Neural cell (in vitro differentiated cells): ENCODE measurements at regions not wholly inside any gene's neighbourhood (a gene's known extent, or its start where the extent isn't known, plus 50 kb on each side); places are given as distances from the start of the nearest gene placed in this dataset.

ENCODE experiments used
- H2AFZ ChIP-seq: fragments of 200-600, 300-800 bp; sonication (generic), shearing (Covaris generic); 2 replicates; pipeline ENCODE4 v1.6.0; 2014; ENCODE audit warnings: low read depth, mild to moderate bottlenecking, antibody characterized with exemption, low read length, moderate library complexity
- H3F3A ChIP-seq: fragments of 200-600 bp; shearing (Covaris generic); 2 replicates; pipeline ENCODE4 v1.6.1; 2016; ENCODE audit warnings: mild to moderate bottlenecking, moderate library complexity, mixed read lengths, antibody characterized with exemption, low read length; ENCODE audit not compliant: insufficient read depth, poor library complexity, severe bottlenecking
- H3K27ac ChIP-seq: fragments of 200-600, 300-800 bp; sonication (generic), shearing (Covaris generic); 2 replicates; pipeline ENCODE4 v1.5.1; 2014; ENCODE audit warnings: mild to moderate bottlenecking, low read length, moderate library complexity
- H3K27me3 ChIP-seq: fragments of 300-800, 200-600 bp; sonication (generic), shearing (Covaris generic); 2 replicates; pipeline ENCODE4 v1.6.0; 2014; ENCODE audit warnings: mild to moderate bottlenecking, low read depth, low read length, moderate library complexity; ENCODE audit not compliant: insufficient read depth
- H3K36me3 ChIP-seq: fragments of 300-800, 200-600 bp; sonication (generic), shearing (Covaris generic); 2 replicates; pipeline ENCODE4 v1.5.1; 2014; ENCODE audit warnings: mild to moderate bottlenecking, antibody characterized with exemption, low read length, moderate library complexity; ENCODE audit not compliant: insufficient read depth
- H3K4me2 ChIP-seq: fragments of 300-800, 200-600 bp; sonication (generic), shearing (Covaris generic); 2 replicates; pipeline ENCODE4 v1.6.0; 2014; ENCODE audit warnings: mild to moderate bottlenecking, low read length
- H3K4me3 ChIP-seq: fragments of 300-800, 200-600 bp; sonication (generic), shearing (Covaris generic); 2 replicates; pipeline ENCODE4 v1.5.1; 2014; ENCODE audit warnings: mild to moderate bottlenecking, low read length, moderate library complexity
- H3K79me2 ChIP-seq: fragments of 200-600 bp; shearing (Covaris generic); replicated peaks from 2 replicates; pipeline ENCODE4 v1.6.0; 2014; ENCODE audit warnings: mild to moderate bottlenecking, low read length, moderate library complexity; ENCODE audit not compliant: insufficient read depth
- H3K9ac ChIP-seq: fragments of 300-800, 200-600 bp; sonication (generic), shearing (Covaris generic); 2 replicates; pipeline ENCODE4 v1.6.1; 2016; ENCODE audit warnings: mild to moderate bottlenecking, low read length, mixed read lengths
- H3K9me2 ChIP-seq: fragments of 200-600 bp; shearing (Covaris generic); 2 replicates; pipeline ENCODE4 v1.6.1; 2016; ENCODE audit warnings: mild to moderate bottlenecking, low read length, mixed read lengths; ENCODE audit not compliant: insufficient read depth
- H3K9me3 ChIP-seq: fragments of 200-600, 300-800 bp; sonication (generic), shearing (Covaris generic); 2 replicates; pipeline ENCODE4 v1.6.1; 2016; ENCODE audit warnings: mild to moderate bottlenecking, mixed run types, low read length, moderate library complexity, mixed read lengths
- H4K20me1 ChIP-seq: fragments of 200-600 bp; shearing (Covaris generic); 2 replicates; pipeline ENCODE4 v1.6.1; 2016; ENCODE audit warnings: mild to moderate bottlenecking, mixed run types; ENCODE audit not compliant: insufficient read depth
- EP300 ChIP-seq: fragments of 450-650 bp; conservative IDR thresholded peaks from 2 replicates; pipeline ENCODE4 v1.6.1; 2014; ENCODE audit warnings: antibody characterized with exemption, mild to moderate bottlenecking, moderate library complexity; ENCODE audit not compliant: poor library complexity, severe bottlenecking
- EZH2 ChIP-seq: fragments of 200-600, 300-800 bp; shearing (Covaris generic), sonication (generic); IDR thresholded peaks from 2 replicates; pipeline ENCODE4 v1.6.1; 2014; ENCODE audit warnings: antibody characterized with exemption, low read length, borderline replicate concordance, mild to moderate bottlenecking; ENCODE audit not compliant: insufficient read depth, poor library complexity, severe bottlenecking
- MXI1 ChIP-seq: fragments of 450-650 bp; conservative IDR thresholded peaks from 2 replicates; pipeline ENCODE4 v1.6.1; 2014; ENCODE audit warnings: antibody characterized with exemption, mild to moderate bottlenecking; ENCODE audit not compliant: poor library complexity, severe bottlenecking
- POLR2AphosphoS5 ChIP-seq: IDR thresholded peaks from 2 replicates; pipeline ENCODE4 v1.6.1; 2012
- RAD21 ChIP-seq: fragments of 450-650 bp; conservative IDR thresholded peaks from 2 replicates; pipeline ENCODE4 v1.6.1; 2014; ENCODE audit warnings: antibody characterized with exemption, mild to moderate bottlenecking, moderate library complexity
- SMC3 ChIP-seq: fragments of 450-650 bp; conservative IDR thresholded peaks from 2 replicates; pipeline ENCODE4 v1.6.1; 2014; ENCODE audit warnings: antibody characterized with exemption, mild to moderate bottlenecking, moderate library complexity; ENCODE audit not compliant: poor library complexity
- TAF1 ChIP-seq: IDR thresholded peaks from 2 replicates; pipeline ENCODE4 v1.6.1; 2012; ENCODE audit warnings: low read depth
- TF ChIP-seq, protein P1 (sequence below): IDR thresholded peaks from 2 replicates; pipeline ENCODE4 v1.6.1; 2012; ENCODE audit warnings: borderline replicate concordance
- TF ChIP-seq, protein P2 (sequence below): fragments of 450-650 bp; IDR thresholded peaks from 2 replicates; pipeline ENCODE4 v1.5.1; 2014; ENCODE audit warnings: antibody characterized with exemption, mild to moderate bottlenecking, moderate library complexity; ENCODE audit not compliant: poor library complexity, severe bottlenecking

DNA sequence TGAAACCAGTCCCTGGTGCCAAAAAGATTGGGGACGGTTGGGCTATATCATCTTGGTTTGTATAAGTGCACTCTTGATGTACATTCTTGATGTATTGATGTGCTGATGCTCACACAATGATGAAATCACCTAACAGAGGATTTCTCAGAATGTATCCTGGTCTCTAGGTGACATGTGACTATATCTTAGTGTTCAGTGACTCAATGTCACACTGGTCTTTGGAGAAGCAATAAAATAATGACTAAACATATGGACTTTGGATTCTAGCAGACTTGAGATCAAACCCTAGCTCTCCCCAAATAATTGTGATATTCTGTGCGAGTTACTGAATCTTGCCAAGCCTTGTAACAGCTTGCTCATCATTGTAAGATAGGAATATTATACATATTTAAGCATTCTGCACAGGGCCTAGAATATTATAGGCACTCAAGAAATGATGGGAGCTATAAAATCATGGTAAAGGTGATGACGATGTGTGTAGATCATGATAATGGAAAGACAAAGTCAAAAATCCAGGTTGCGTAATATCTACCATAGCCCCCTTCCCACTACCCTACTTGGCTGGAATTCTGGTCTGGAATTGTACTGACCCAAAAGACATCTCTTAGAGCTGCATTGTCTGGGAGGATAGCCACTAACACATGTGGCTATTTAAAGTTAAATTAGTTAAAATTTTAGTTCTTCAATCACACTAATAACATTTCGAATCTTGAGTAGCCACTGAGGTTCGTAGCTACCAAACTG lies 117.6 kb upstream of the PWP1 start:
- Histone ChIP-seq H3K9ac (no peak overlapping the region), H3K4me2 (no peak overlapping the region), H3K27me3 (no peaks in the 10 kb centered on the region), H3K36me3 (no peaks in the 10 kb centered on the region), H3F3A (no peaks in the 10 kb centered on the region), H3K9me2 (no peaks in the 10 kb centered on the region), H4K20me1 (no peaks in the 10 kb centered on the region), H3K4me3 (no peak overlapping the region), H3K9me3 (no peaks in the 10 kb centered on the region), H2AFZ (no peak overlapping the region), H3K79me2 (no peaks in the 10 kb centered on the region), H3K27ac (no peak overlapping the region)
- TF ChIP-seq RAD21, result no peak
- TF ChIP-seq EZH2, result no peak
- TF ChIP-seq SMC3, result no peak
- no peak for TF ChIP-seq MXI1
- TF ChIP-seq EP300, result no peak
- TF ChIP-seq, protein P1, sequence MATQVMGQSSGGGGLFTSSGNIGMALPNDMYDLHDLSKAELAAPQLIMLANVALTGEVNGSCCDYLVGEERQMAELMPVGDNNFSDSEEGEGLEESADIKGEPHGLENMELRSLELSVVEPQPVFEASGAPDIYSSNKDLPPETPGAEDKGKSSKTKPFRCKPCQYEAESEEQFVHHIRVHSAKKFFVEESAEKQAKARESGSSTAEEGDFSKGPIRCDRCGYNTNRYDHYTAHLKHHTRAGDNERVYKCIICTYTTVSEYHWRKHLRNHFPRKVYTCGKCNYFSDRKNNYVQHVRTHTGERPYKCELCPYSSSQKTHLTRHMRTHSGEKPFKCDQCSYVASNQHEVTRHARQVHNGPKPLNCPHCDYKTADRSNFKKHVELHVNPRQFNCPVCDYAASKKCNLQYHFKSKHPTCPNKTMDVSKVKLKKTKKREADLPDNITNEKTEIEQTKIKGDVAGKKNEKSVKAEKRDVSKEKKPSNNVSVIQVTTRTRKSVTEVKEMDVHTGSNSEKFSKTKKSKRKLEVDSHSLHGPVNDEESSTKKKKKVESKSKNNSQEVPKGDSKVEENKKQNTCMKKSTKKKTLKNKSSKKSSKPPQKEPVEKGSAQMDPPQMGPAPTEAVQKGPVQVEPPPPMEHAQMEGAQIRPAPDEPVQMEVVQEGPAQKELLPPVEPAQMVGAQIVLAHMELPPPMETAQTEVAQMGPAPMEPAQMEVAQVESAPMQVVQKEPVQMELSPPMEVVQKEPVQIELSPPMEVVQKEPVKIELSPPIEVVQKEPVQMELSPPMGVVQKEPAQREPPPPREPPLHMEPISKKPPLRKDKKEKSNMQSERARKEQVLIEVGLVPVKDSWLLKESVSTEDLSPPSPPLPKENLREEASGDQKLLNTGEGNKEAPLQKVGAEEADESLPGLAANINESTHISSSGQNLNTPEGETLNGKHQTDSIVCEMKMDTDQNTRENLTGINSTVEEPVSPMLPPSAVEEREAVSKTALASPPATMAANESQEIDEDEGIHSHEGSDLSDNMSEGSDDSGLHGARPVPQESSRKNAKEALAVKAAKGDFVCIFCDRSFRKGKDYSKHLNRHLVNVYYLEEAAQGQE, result no peak
- no peak for TF ChIP-seq POLR2AphosphoS5
- TF ChIP-seq, protein P2, sequence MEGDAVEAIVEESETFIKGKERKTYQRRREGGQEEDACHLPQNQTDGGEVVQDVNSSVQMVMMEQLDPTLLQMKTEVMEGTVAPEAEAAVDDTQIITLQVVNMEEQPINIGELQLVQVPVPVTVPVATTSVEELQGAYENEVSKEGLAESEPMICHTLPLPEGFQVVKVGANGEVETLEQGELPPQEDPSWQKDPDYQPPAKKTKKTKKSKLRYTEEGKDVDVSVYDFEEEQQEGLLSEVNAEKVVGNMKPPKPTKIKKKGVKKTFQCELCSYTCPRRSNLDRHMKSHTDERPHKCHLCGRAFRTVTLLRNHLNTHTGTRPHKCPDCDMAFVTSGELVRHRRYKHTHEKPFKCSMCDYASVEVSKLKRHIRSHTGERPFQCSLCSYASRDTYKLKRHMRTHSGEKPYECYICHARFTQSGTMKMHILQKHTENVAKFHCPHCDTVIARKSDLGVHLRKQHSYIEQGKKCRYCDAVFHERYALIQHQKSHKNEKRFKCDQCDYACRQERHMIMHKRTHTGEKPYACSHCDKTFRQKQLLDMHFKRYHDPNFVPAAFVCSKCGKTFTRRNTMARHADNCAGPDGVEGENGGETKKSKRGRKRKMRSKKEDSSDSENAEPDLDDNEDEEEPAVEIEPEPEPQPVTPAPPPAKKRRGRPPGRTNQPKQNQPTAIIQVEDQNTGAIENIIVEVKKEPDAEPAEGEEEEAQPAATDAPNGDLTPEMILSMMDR, result no peak
- TF ChIP-seq TAF1, result no peak

DNA sequence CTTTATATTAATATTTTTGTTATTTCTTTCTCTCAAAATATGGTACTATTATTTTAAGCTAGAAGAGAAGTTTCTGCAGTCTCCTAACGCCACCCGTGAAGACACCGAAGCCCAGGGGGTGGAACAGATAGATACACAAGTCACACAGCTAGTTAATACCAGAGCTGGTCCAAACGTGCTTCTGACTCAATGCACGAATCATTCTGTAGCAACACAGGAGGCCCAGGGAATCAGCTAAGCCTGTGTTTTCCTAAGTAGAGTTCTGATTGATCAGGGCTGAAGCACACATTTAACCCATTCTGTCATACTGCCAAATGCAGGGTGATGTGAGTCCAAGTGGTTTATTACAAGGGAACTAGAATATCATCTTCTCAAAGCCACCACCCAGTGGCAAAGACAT lies 116.9 kb upstream of the PWP1 start:
- Histone ChIP-seq H3F3A (no peaks in the 10 kb centered on the region), H3K4me2 (no peak overlapping the region), H3K4me3 (no peak overlapping the region), H3K9me3 (no peaks in the 10 kb centered on the region), H2AFZ (no peak overlapping the region), H3K79me2 (no peaks in the 10 kb centered on the region), H3K27ac (no peak overlapping the region), H3K9ac (no peak overlapping the region), H3K9me2 (no peaks in the 10 kb centered on the region), H3K27me3 (no peaks in the 10 kb centered on the region), H3K36me3 (no peaks in the 10 kb centered on the region), H4K20me1 (no peaks in the 10 kb centered on the region)
- TF ChIP-seq, protein P1, result no peak
- no peak for TF ChIP-seq RAD21
- TF ChIP-seq EP300, result no peak
- no peak for TF ChIP-seq EZH2
- TF ChIP-seq POLR2AphosphoS5, result no peak
- no peak for TF ChIP-seq SMC3
- TF ChIP-seq, protein P2, result no peak
- TF ChIP-seq MXI1, result no peak
- no peak for TF ChIP-seq TAF1
